CD4-positive, alpha-beta T cell (primary cell): ENCODE measurements at regions not wholly inside any gene's neighbourhood (a gene's known extent, or its start where the extent isn't known, plus 50 kb on each side); places are given as distances from the start of the nearest gene placed in this dataset.
"Not testable (repeated sequence)": the region's sequence is repeated elsewhere in the genome, so short reads cannot be mapped to it uniquely, and the experiment has no call there.

Experiments
- ATAC-seq: fragments of 200-7000 bp; cut with Tn5 transposase; one replicate; pipeline ENCODE4 v1.10.0; 2022; ENCODE audit warnings: mild to moderate bottlenecking; ENCODE audit not compliant: poor library complexity
- CTCF ChIA-PET: fragments of 350-600 bp; sonication (Branson Sonifier 250); formaldehyde crosslinking; loops from one replicate; lab custom pipeline; 2021; ENCODE audit warnings: antibody characterized with exemption, inconsistent platforms; lab: Charles Lee
- POLR2A ChIA-PET: fragments of 350-600 bp; sonication (Branson Sonifier 250); formaldehyde crosslinking; loops from one replicate; lab custom pipeline; 2021; ENCODE audit warnings: antibody characterized with exemption, inconsistent platforms; lab: Charles Lee
- DNase-seq, 14 experiments: peaks; one replicate each; pipeline ENCODE4 v3.0.0-alpha.2; 2013 to 2020; ENCODE audit warnings: mixed read lengths in 2 of 14
- H3K27ac ChIP-seq, 2 donors: one replicate each; pipeline versions ENCODE4 v1.5.1 to v1.7.0; 2013; ENCODE audit warnings: low read length in 2 of 2, low read depth in 1 of 2, mild to moderate bottlenecking in 1 of 2
- H3K27me3 ChIP-seq, 2 experiments: 1 replicate in 1 of 2; 2 replicates in 1 of 2; pipeline versions ENCODE4 v1.6.1 to v1.7.0; 2013; ENCODE audit warnings: low read length in 2 of 2, control low read depth in 1 of 2, mild to moderate bottlenecking in 1 of 2, moderate library complexity in 1 of 2; ENCODE audit not compliant: insufficient read depth in 2 of 2, control insufficient read depth in 1 of 2
- H3K36me3 ChIP-seq: one replicate; pipeline ENCODE4 v1.6.1; 2013; ENCODE audit warnings: low read length, control low read depth; ENCODE audit not compliant: insufficient read depth
- H3K4me1 ChIP-seq: one replicate; pipeline ENCODE4 v1.6.1; 2013; ENCODE audit warnings: low read length, control low read depth; ENCODE audit not compliant: insufficient read depth
- H3K4me3 ChIP-seq: one replicate; pipeline ENCODE4 v1.5.1; 2013; ENCODE audit warnings: mild to moderate bottlenecking, low read length, moderate library complexity
- H3K9me3 ChIP-seq, 2 experiments: 1 replicate in 1 of 2; 2 replicates in 1 of 2; pipeline versions ENCODE4 v1.6.1 to v1.7.0; 2013; ENCODE audit warnings: low read length in 2 of 2, mild to moderate bottlenecking in 2 of 2, control low read depth in 1 of 2, moderate library complexity in 1 of 2; ENCODE audit not compliant: control insufficient read depth in 1 of 2, insufficient read depth in 1 of 2
- H3K27ac Mint-ChIP-seq: one replicate; pipeline ENCODE4 v1.8.0; 2020; ENCODE audit warnings: mixed read lengths
- H3K27me3 Mint-ChIP-seq: one replicate; pipeline ENCODE4 v1.8.0; 2021; ENCODE audit warnings: mixed read lengths
- H3K36me3 Mint-ChIP-seq: one replicate; pipeline ENCODE4 v1.8.0; 2021; ENCODE audit warnings: low read depth, mixed read lengths
- H3K4me1 Mint-ChIP-seq: one replicate; pipeline ENCODE4 v1.8.0; 2021; ENCODE audit warnings: low read depth, mixed read lengths
- H3K4me3 Mint-ChIP-seq: one replicate; pipeline ENCODE4 v1.8.0; 2020; ENCODE audit warnings: mild to moderate bottlenecking, mixed read lengths
- H3K9me3 Mint-ChIP-seq: one replicate; pipeline ENCODE4 v1.8.0; 2020; ENCODE audit warnings: mixed read lengths
- intact Hi-C, 2 experiments: fragments of 100-400 bp; cut with DNase I in 1 of 2; cut with micrococcal nuclease in 1 of 2; formaldehyde crosslinking; loops; one replicate each; pipeline versions ENCODE4 v1.15.1 to v1.9.0; 2023 to 2025; cut with DNase I, micrococcal nuclease
- TF ChIP-seq, protein P1 (sequence below): fragments of 200-600 bp; IDR thresholded peaks from one replicate; pipeline ENCODE4 v1.8.0; 2022; ENCODE audit warnings: antibody characterized with exemption, mild to moderate bottlenecking

DNA sequence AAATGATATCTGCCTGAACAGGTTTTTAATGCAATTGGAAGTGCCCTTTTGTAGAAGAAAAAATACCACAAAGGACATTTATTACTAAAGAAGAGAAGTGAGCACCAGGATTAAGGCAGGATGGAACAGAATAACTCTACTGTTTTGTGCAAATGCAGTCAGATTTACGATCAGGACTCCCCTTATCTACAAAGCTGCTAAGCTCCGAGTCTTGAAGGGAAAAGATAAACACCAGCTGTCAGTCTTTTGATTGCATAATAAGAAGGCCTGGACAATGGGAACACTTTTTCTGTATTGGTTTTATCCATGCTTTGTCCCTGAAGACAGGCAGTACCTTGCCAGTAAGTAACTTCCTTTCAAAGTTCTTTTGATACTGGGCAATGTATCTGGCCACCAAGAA lies 797.9 kb upstream of the SLC35B3 start:
- no peaks in the 10 kb centered on the region for H3K36me3 Mint-ChIP-seq
- Histone ChIP-seq H3K9me3 (peaks cover 0 to 13% of the 10 kb centered on the region in 2 experiments), H3K27ac (no peak overlapping the region), H3K4me3 (no peak overlapping the region), H3K36me3 (no peaks in the 10 kb centered on the region), H3K4me1 (no peaks in the 10 kb centered on the region), H3K27me3 (no peaks in the 10 kb centered on the region)
- peaks cover 5% of the 10 kb centered on the region for H3K9me3 Mint-ChIP-seq
- ChIA-PET CTCF (no interaction called here), POLR2A (no interaction called here)
- no peak overlapping the region for H3K4me3 Mint-ChIP-seq
- no peak overlapping the region for H3K27ac Mint-ChIP-seq
- intact Hi-C loops, result no loop called here
- no peak for DNase-seq
- ATAC-seq, result no peak
- no peaks in the 10 kb centered on the region for H3K27me3 Mint-ChIP-seq
- no peaks in the 10 kb centered on the region for H3K4me1 Mint-ChIP-seq
- TF ChIP-seq, protein P1, sequence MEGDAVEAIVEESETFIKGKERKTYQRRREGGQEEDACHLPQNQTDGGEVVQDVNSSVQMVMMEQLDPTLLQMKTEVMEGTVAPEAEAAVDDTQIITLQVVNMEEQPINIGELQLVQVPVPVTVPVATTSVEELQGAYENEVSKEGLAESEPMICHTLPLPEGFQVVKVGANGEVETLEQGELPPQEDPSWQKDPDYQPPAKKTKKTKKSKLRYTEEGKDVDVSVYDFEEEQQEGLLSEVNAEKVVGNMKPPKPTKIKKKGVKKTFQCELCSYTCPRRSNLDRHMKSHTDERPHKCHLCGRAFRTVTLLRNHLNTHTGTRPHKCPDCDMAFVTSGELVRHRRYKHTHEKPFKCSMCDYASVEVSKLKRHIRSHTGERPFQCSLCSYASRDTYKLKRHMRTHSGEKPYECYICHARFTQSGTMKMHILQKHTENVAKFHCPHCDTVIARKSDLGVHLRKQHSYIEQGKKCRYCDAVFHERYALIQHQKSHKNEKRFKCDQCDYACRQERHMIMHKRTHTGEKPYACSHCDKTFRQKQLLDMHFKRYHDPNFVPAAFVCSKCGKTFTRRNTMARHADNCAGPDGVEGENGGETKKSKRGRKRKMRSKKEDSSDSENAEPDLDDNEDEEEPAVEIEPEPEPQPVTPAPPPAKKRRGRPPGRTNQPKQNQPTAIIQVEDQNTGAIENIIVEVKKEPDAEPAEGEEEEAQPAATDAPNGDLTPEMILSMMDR, result no peak

DNA sequence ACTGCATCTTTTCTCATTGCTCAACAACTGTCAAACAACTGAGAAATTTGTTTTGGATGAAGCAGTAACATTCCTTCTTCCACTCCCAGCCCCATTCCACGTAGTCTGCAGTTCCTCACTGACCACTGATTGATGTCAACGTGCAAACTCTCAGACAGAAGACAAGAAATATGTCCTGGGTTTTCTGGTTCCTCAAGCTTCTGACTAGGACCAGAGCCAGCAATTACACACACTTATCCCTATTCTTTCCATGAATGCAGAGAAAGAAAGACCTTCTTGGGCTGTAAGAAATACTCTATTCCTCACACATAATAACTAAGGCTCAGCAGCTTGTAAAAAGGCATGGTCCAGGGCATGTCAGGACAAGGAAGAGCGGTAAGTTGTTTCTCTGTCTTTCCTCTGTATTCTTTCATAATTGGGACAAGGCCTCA lies 790.1 kb upstream of the SLC35B3 start:
- Histone ChIP-seq H3K27ac (no peak overlapping the region), H3K4me1 (no peaks in the 10 kb centered on the region), H3K36me3 (no peaks in the 10 kb centered on the region), H3K27me3 (no peaks in the 10 kb centered on the region), H3K4me3 (no peak overlapping the region), H3K9me3 (peaks cover 0 to 4% of the 10 kb centered on the region in 2 experiments)
- peaks cover 2% of the 10 kb centered on the region for H3K9me3 Mint-ChIP-seq
- H3K27ac Mint-ChIP-seq, result no peak overlapping the region
- intact Hi-C loops, result no loop called here
- no peaks in the 10 kb centered on the region for H3K27me3 Mint-ChIP-seq
- ChIA-PET POLR2A (no interaction called here), CTCF (no interaction called here)
- TF ChIP-seq, protein P1, result no peak
- ATAC-seq, result no peak
- no peaks in the 10 kb centered on the region for H3K4me1 Mint-ChIP-seq
- no peak overlapping the region for H3K4me3 Mint-ChIP-seq
- H3K36me3 Mint-ChIP-seq, result no peaks in the 10 kb centered on the region
- DNase-seq, result no peak

DNA sequence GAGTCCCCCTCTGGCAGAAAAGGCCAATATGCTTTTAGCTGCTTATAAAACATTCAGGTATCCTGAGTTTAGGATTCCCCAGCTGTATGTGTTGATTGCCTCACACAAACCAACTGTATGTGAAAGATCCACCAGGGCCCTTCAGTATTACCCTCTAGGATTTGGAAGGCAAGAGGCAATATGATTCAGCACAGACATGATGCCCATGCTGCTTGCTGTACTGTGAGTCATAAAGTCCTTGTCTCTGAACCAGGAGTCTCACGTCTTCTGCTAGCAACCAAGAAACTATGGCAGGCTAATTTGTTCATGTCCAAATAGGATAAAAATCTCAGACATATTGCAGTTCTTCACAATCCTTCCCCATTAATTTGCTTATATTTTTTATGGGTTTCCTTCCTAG lies 789.2 kb upstream of the SLC35B3 start:
- TF ChIP-seq, protein P1, result no peak
- H3K4me3 ChIP-seq, result no peak overlapping the region
- ChIA-PET CTCF (interaction anchor here (0.7 kb wide), 1 partner anchor 50 kb away, joined by 4 read pairs; no protein-coding TSS in a partner anchor), POLR2A (no interaction called here)
- H3K9me3 ChIP-seq, result peaks cover 0 to 1% of the 10 kb centered on the region in 2 experiments
- Mint-ChIP-seq H3K9me3 (peaks cover 2% of the 10 kb centered on the region), H3K27ac (no peak overlapping the region), H3K4me1 (no peaks in the 10 kb centered on the region), H3K4me3 (no peak overlapping the region), H3K27me3 (no peaks in the 10 kb centered on the region), H3K36me3 (no peaks in the 10 kb centered on the region)
- no peaks in the 10 kb centered on the region for H3K4me1 ChIP-seq
- no peak for ATAC-seq
- H3K27me3 ChIP-seq, result no peaks in the 10 kb centered on the region
- intact Hi-C loops, result no loop called here
- no peak for DNase-seq
- no peak overlapping the region for H3K27ac ChIP-seq
- H3K36me3 ChIP-seq, result no peaks in the 10 kb centered on the region

DNA sequence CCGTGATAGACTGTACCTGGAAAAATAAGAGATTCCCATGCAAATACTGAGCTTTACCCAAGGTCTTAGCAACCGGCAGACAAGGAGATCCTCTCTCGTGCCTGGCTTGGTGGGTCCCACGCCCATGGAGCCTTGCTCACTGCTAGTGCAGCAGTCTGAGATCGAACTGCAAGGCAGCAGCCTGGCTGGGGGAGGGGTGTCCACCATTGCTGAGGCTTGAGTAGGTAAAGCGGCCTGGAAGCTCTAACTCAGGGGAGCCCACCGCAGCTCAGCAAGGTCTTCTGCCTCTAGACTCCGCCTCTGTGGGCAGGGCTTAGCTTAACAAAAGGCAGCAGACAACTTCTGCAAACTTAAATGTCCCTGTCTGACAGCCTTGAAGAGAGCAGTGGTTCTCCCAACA lies 778.4 kb upstream of the SLC35B3 start:
- H3K27ac ChIP-seq, H3K9me3 Mint-ChIP-seq, ATAC-seq, H3K4me3 Mint-ChIP-seq, POLR2A ChIA-PET, H3K36me3 Mint-ChIP-seq, intact Hi-C loops, H3K4me1 ChIP-seq, H3K36me3 ChIP-seq, H3K4me1 Mint-ChIP-seq, CTCF ChIA-PET, H3K27me3 Mint-ChIP-seq, H3K27me3 ChIP-seq, H3K27ac Mint-ChIP-seq, DNase-seq, H3K4me3 ChIP-seq: not testable (repeated sequence)
- H3K9me3 ChIP-seq, result peaks cover 5 to 13% of the 10 kb centered on the region in 2 experiments
